Smooth muscle cell (in vitro differentiated cells): ENCODE measurements at regions not wholly inside any gene's neighbourhood (a gene's known extent, or its start where the extent isn't known, plus 50 kb on each side); places are given as distances from the start of the nearest gene placed in this dataset.

Source experiments
- DNase-seq: peaks from one replicate; lab custom pipeline; 2025; ENCODE audit not compliant: unreplicated experiment; lab: John Stamatoyannopoulos, UW
- H2AFZ ChIP-seq: fragments of 200-600 bp; sonication (generic); 2 replicates; pipeline ENCODE4 v1.6.0; 2016; ENCODE audit warnings: antibody characterized with exemption, low read depth, mild to moderate bottlenecking
- H3F3A ChIP-seq: fragments of 200-600 bp; sonication (generic); 2 replicates; pipeline ENCODE4 v1.6.0; 2017; ENCODE audit warnings: antibody characterized with exemption, low read depth
- H3K27ac ChIP-seq: fragments of 200-600 bp; sonication (generic); 2 replicates; pipeline ENCODE4 v1.5.1; 2016; ENCODE audit warnings: low read depth, mild to moderate bottlenecking
- H3K27me3 ChIP-seq: fragments of 200-600 bp; sonication (generic); 2 replicates; pipeline ENCODE4 v1.6.1; 2016; ENCODE audit warnings: low read depth, mild to moderate bottlenecking
- H3K36me3 ChIP-seq: fragments of 200-600 bp; sonication (generic); 2 replicates; pipeline ENCODE4 v1.5.1; 2016; ENCODE audit warnings: low read depth
- H3K4me1 ChIP-seq: fragments of 200-600 bp; sonication (generic); 2 replicates; pipeline ENCODE4 v1.5.1; 2016; ENCODE audit warnings: low read depth
- H3K4me2 ChIP-seq: fragments of 200-600 bp; sonication (generic); 2 replicates; pipeline ENCODE4 v1.6.0; 2016; ENCODE audit warnings: mild to moderate bottlenecking
- H3K4me3 ChIP-seq: fragments of 200-600 bp; sonication (generic); 2 replicates; pipeline ENCODE4 v1.5.1; 2016; ENCODE audit warnings: mild to moderate bottlenecking
- H3K79me2 ChIP-seq: fragments of 200-600 bp; sonication (generic); 2 replicates; pipeline ENCODE4 v1.6.0; 2016; ENCODE audit warnings: low read depth, mild to moderate bottlenecking
- H3K9ac ChIP-seq: fragments of 200-600 bp; sonication (generic); 2 replicates; pipeline ENCODE4 v1.6.0; 2016; ENCODE audit warnings: low read depth
- H3K9me3 ChIP-seq: fragments of 200-600 bp; sonication (generic); replicated peaks from 2 replicates; pipeline ENCODE4 v1.5.1; 2016; ENCODE audit warnings: low read depth
- H4K20me1 ChIP-seq: fragments of 200-600 bp; sonication (generic); 2 replicates; pipeline ENCODE4 v1.6.0; 2016; ENCODE audit warnings: low read depth
- WGBS: methylation state at CpG from one replicate; pipeline ENCODE4 v1.1.7; 2016; ENCODE audit warnings: low lambda C conversion rate; 5-methylcytosine and 5-hydroxymethylcytosine counted together
- TF ChIP-seq, protein P1 (sequence below): fragments of 200-600 bp; sonication (generic); IDR thresholded peaks from 2 replicates; pipeline ENCODE4 v1.5.1; 2017; ENCODE audit warnings: borderline replicate concordance, mild to moderate bottlenecking, antibody characterized with exemption; ENCODE audit not compliant: insufficient read depth, poor library complexity, severe bottlenecking

DNA sequence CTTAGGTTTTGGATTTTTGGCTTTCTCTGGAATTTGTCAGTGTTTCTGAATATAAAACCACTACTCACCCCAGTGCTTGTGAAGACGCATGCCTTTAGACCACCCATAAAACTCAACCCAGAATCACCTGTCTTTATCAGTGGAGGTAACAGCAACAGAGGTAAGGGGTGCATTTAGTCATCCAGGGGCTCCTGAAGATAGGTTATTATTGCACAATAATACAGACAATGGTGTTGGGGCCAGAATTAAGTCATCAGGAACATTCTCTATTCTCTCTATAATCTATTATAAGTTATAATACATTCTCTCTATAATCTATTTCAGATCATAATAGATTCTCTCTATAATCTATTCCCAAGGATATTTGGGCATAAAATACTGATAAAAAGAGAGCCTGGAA is 100.2 kb upstream of the KCNQ5 start:
- no peaks in the 10 kb centered on the region for H3K36me3 ChIP-seq
- no peaks in the 10 kb centered on the region for H3F3A ChIP-seq
- H3K4me1 ChIP-seq = peaks cover 3% of the 10 kb centered on the region
- H3K4me3 ChIP-seq = no peak overlapping the region
- WGBS = 90% methylated on average over 1 of the region's 1 CpG
- no peak overlapping the region for H3K9ac ChIP-seq
- H3K27ac ChIP-seq = no peak overlapping the region
- no peak overlapping the region for H2AFZ ChIP-seq
- H3K9me3 ChIP-seq = no peaks in the 10 kb centered on the region
- DNase-seq = no peak
- no peak overlapping the region for H3K4me2 ChIP-seq
- TF ChIP-seq, protein P1, sequence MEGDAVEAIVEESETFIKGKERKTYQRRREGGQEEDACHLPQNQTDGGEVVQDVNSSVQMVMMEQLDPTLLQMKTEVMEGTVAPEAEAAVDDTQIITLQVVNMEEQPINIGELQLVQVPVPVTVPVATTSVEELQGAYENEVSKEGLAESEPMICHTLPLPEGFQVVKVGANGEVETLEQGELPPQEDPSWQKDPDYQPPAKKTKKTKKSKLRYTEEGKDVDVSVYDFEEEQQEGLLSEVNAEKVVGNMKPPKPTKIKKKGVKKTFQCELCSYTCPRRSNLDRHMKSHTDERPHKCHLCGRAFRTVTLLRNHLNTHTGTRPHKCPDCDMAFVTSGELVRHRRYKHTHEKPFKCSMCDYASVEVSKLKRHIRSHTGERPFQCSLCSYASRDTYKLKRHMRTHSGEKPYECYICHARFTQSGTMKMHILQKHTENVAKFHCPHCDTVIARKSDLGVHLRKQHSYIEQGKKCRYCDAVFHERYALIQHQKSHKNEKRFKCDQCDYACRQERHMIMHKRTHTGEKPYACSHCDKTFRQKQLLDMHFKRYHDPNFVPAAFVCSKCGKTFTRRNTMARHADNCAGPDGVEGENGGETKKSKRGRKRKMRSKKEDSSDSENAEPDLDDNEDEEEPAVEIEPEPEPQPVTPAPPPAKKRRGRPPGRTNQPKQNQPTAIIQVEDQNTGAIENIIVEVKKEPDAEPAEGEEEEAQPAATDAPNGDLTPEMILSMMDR = no peak
- H3K27me3 ChIP-seq = no peaks in the 10 kb centered on the region
- no peaks in the 10 kb centered on the region for H3K79me2 ChIP-seq
- no peaks in the 10 kb centered on the region for H4K20me1 ChIP-seq

DNA sequence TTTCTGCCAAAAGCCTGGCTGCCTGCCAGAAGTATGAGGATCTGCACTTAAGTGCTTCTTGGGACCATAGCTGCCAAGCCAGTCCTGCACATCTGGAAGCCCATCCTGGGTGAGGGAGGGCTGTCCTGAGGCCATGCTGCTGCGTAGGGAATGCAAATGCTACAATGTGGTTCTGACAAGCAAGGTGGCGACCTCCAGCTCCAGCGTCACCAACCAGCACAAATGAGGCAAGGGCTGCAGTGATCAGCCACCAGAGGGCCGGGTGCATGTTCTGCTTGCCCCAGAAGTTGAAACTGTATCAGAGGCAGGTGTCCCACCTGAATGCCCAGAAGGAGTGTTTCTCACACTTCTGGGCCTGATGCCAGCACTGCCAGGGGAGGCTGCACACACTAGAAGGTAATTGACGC is 99.1 kb upstream of the KCNQ5 start:
- no peaks in the 10 kb centered on the region for H4K20me1 ChIP-seq
- H3K79me2 ChIP-seq = no peaks in the 10 kb centered on the region
- H3F3A ChIP-seq = no peaks in the 10 kb centered on the region
- H2AFZ ChIP-seq = no peak overlapping the region
- TF ChIP-seq, protein P1 = peak; percentile 7
- H3K36me3 ChIP-seq = no peaks in the 10 kb centered on the region
- no peak overlapping the region for H3K9ac ChIP-seq
- H3K27ac ChIP-seq = no peak overlapping the region
- peaks cover 3% of the 10 kb centered on the region for H3K4me1 ChIP-seq
- H3K4me2 ChIP-seq = no peak overlapping the region
- no peaks in the 10 kb centered on the region for H3K27me3 ChIP-seq
- 69% methylated on average over 5 of the region's 5 CpGs for WGBS
- no peak overlapping the region for H3K4me3 ChIP-seq
- H3K9me3 ChIP-seq = no peaks in the 10 kb centered on the region
- no peak for DNase-seq

DNA sequence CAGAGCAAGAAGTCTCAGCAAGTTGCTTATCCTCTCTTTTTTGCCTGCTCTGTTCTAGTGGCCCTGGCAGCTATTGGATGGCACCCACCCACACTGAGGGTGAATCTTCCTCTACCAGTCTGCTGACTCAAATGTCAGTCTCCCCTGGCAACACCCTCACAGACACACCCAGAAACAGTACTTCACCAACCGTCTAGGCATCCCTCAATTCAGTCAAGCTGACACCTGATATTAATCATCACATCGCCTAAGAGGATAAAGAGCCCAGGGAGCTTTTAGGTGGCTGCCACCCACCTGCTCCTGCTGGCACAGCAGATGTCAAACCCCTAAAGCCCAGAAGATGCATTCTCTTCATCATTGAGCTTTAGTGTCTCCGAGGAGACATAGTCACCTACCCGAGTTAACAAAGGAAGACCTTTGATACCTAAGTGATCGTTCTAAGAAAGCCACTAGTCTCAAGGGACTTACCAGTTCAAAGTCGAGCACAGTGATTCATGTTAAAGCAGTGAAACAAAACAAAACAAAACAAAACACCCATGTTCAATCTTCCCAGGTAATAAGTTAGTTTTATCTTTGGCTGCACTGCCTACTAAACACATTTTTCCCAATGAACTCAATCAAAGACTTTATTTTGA is 97.7 kb upstream of the KCNQ5 start:
- no peaks in the 10 kb centered on the region for H4K20me1 ChIP-seq
- no peaks in the 10 kb centered on the region for H3K27me3 ChIP-seq
- H3K4me2 ChIP-seq = no peak overlapping the region
- no peak for DNase-seq
- TF ChIP-seq, protein P1 = no peak
- no peaks in the 10 kb centered on the region for H3F3A ChIP-seq
- H3K9me3 ChIP-seq = no peaks in the 10 kb centered on the region
- H3K27ac ChIP-seq = no peak overlapping the region
- H2AFZ ChIP-seq = no peak overlapping the region
- H3K36me3 ChIP-seq = no peaks in the 10 kb centered on the region
- H3K79me2 ChIP-seq = no peaks in the 10 kb centered on the region
- H3K4me3 ChIP-seq = no peak overlapping the region
- WGBS = 90% methylated on average over 6 of the region's 6 CpGs
- H3K4me1 ChIP-seq = peaks cover 3% of the 10 kb centered on the region
- H3K9ac ChIP-seq = no peak overlapping the region
